Panc1 (cell line): ENCODE measurements at regions not wholly inside any gene's neighbourhood (a gene's known extent, or its start where the extent isn't known, plus 50 kb on each side); places are given as distances from the start of the nearest gene placed in this dataset.

Source experiments
- ATAC-seq: fragments of 200-7000 bp; cut with Tn5 transposase; 2 replicates; pipeline ENCODE4 v1.9.1; 2020; ENCODE audit warnings: mild to moderate bottlenecking, moderate library complexity
- BruUV-seq: library from RNA; stranded (reverse); fragments of 400-500 nt; replicated peaks from 2 replicates; lab custom pipeline; 2021; lab: Mats Ljungman, UMichigan
- CTCF ChIA-PET: fragments of 300-600 bp; sonication (Branson Sonifier 250); formaldehyde crosslinking; loops from one replicate; lab custom pipeline; 2022; ENCODE audit warnings: antibody characterized with exemption; lab: Charles Lee
- POLR2A ChIA-PET: fragments of 300-600 bp; sonication (Branson Sonifier 250); formaldehyde crosslinking; loops from one replicate; lab custom pipeline; 2022; ENCODE audit warnings: antibody characterized with exemption; lab: Charles Lee
- DNase-seq: peaks from one replicate; pipeline ENCODE4 v3.0.0-alpha.2; 2010; ENCODE audit warnings: low read depth, low spot score
- H3K27ac ChIP-seq: 2 replicates; pipeline ENCODE4 v1.5.1; 2011; ENCODE audit warnings: mild to moderate bottlenecking, low read length, inconsistent platforms
- H3K27me3 ChIP-seq: fragments of 200-500 bp; sonication (Bioruptor generic); 2 replicates; pipeline ENCODE4 v1.6.0; 2014; ENCODE audit warnings: low read length, inconsistent platforms; ENCODE audit not compliant: control insufficient read depth, insufficient read depth
- H3K36me3 ChIP-seq: fragments of 200-500 bp; sonication (Bioruptor generic); 2 replicates; pipeline ENCODE4 v1.5.1; 2014; ENCODE audit warnings: inconsistent platforms, mild to moderate bottlenecking, low read length, moderate library complexity; ENCODE audit not compliant: control insufficient read depth, insufficient read depth
- H3K4me1 ChIP-seq: 2 replicates; pipeline ENCODE4 v1.5.1; 2011; ENCODE audit warnings: inconsistent platforms, mild to moderate bottlenecking, low read length, moderate library complexity; ENCODE audit not compliant: control insufficient read depth, insufficient read depth
- H3K4me3 ChIP-seq, 2 experiments: 2 replicates each; pipeline ENCODE4 v1.5.1; 2011 to 2012; ENCODE audit warnings: low read depth in 2 of 2, low read length in 2 of 2, mild to moderate bottlenecking in 2 of 2, inconsistent platforms in 1 of 2, moderate library complexity in 1 of 2
- H3K9me3 ChIP-seq: fragments of 200-500 bp; sonication (Bioruptor generic); 2 replicates; pipeline ENCODE4 v1.5.1; 2014; ENCODE audit warnings: low read depth, mild to moderate bottlenecking, inconsistent platforms, low read length, moderate library complexity; ENCODE audit not compliant: control insufficient read depth, insufficient read depth
- CTCF ChIP-seq: fragments of 450-650 bp; IDR thresholded peaks from 2 replicates; pipeline ENCODE4 v1.5.1; 2017; ENCODE audit warnings: mild to moderate bottlenecking
- POLR2AphosphoS5 ChIP-seq: IDR thresholded peaks from 2 replicates; pipeline ENCODE4 v1.6.1; 2012; ENCODE audit warnings: mild to moderate bottlenecking, low read depth, low read length, moderate library complexity
- REST ChIP-seq, 2 experiments: IDR thresholded peaks; 2 replicates each; pipeline ENCODE4 v1.6.1; 2011 to 2012; ENCODE audit warnings: low read depth in 2 of 2, control low read depth in 1 of 2, low read length in 1 of 2, mild to moderate bottlenecking in 1 of 2, moderate library complexity in 1 of 2; ENCODE audit not compliant: insufficient read depth in 1 of 2
- SIN3A ChIP-seq: IDR thresholded peaks from 2 replicates; pipeline ENCODE4 v1.6.1; 2012; ENCODE audit warnings: low read depth, mild to moderate bottlenecking, low read length, moderate library complexity, borderline replicate concordance; ENCODE audit not compliant: insufficient read depth
- TCF7L2 ChIP-seq: IDR thresholded peaks from 2 replicates; pipeline ENCODE4 v1.6.1; 2011; ENCODE audit warnings: mild to moderate bottlenecking, low read depth, low read length, inconsistent platforms
- in situ Hi-C: cut with HindIII; loops from 2 replicates; pipeline ENCODE4 v1.10.0; 2016; ENCODE audit warnings: low sequenced_read_pairs, low pct_unique_long_range_greater_than_20kb
- intact Hi-C: fragments of 100-400 bp; cut with micrococcal nuclease; formaldehyde crosslinking; loops from one replicate; pipeline ENCODE4 v1.10.0; 2022; ENCODE audit not compliant: unreplicated experiment

- no TSS peak for BruUV-seq
- ATAC-seq = no peak
Measured at GRCh38 chr3:127358641-127359040, 70.8 kb upstream of the PRR20G start.

GRCh38 chr3:127356381-127356780 is 68.5 kb upstream of the PRR20G start:
- H3K4me3 ChIP-seq = no peak overlapping the region
- peaks cover 3% of the 10 kb centered on the region; the same call in 1 of the 2 replicates for H3K27me3 ChIP-seq
- in situ Hi-C loops (no loop called here), intact Hi-C loops (no loop called here)
- ATAC-seq (no peak), DNase-seq (no peak)
- H3K36me3 ChIP-seq = no peaks in the 10 kb centered on the region
- no peak overlapping the region for H3K27ac ChIP-seq
- BruUV-seq = no TSS peak
- CTCF ChIA-PET = no interaction called here
- no peaks in the 10 kb centered on the region for H3K4me1 ChIP-seq
- POLR2A ChIA-PET = no interaction called here
- no peaks in the 10 kb centered on the region for H3K9me3 ChIP-seq
- TF ChIP-seq REST (IDR thresholded peaks at IDR 0.05; ENCODE audit: insufficient read depth in 1 of 2, low read depth in 2 of 2, low read length in 1 of 2) (no peak), POLR2AphosphoS5 (no peak), TCF7L2 (no peak), SIN3A (no peak), CTCF (no peak)

More at GRCh38 chr3:127358641-127359040, 70.8 kb upstream of the PRR20G start:
- no peak overlapping the region for H3K27ac ChIP-seq
- no peaks in the 10 kb centered on the region for H3K9me3 ChIP-seq
- TF ChIP-seq REST (IDR thresholded peaks at IDR 0.05; ENCODE audit: insufficient read depth in 1 of 2, low read depth in 2 of 2, low read length in 1 of 2) (no peak), TCF7L2 (no peak), CTCF (no peak), POLR2AphosphoS5 (no peak), SIN3A (no peak)
- no peak for DNase-seq
- CTCF ChIA-PET = interaction anchor here (0.5 kb wide), 1 partner anchor 472 kb away, joined by 3 read pairs; no protein-coding TSS in a partner anchor
- intact Hi-C loops (no loop called here), in situ Hi-C loops (no loop called here)
- no peaks in the 10 kb centered on the region for H3K36me3 ChIP-seq
- H3K4me1 ChIP-seq = no peaks in the 10 kb centered on the region
- no peaks in the 10 kb centered on the region; the same call in 1 of the 2 replicates for H3K27me3 ChIP-seq
- no peak overlapping the region for H3K4me3 ChIP-seq
- POLR2A ChIA-PET = interaction anchor here (0.7 kb wide), 2 partner anchors 111 to 803 kb away, joined by 3 to 5 read pairs; no protein-coding TSS in a partner anchor
